ENCODE measurements at regions not wholly inside any gene's neighbourhood (a gene's known extent, or its start where the extent isn't known, plus 50 kb on each side); places are given as distances from the start of the nearest gene placed in this dataset.

DNA sequence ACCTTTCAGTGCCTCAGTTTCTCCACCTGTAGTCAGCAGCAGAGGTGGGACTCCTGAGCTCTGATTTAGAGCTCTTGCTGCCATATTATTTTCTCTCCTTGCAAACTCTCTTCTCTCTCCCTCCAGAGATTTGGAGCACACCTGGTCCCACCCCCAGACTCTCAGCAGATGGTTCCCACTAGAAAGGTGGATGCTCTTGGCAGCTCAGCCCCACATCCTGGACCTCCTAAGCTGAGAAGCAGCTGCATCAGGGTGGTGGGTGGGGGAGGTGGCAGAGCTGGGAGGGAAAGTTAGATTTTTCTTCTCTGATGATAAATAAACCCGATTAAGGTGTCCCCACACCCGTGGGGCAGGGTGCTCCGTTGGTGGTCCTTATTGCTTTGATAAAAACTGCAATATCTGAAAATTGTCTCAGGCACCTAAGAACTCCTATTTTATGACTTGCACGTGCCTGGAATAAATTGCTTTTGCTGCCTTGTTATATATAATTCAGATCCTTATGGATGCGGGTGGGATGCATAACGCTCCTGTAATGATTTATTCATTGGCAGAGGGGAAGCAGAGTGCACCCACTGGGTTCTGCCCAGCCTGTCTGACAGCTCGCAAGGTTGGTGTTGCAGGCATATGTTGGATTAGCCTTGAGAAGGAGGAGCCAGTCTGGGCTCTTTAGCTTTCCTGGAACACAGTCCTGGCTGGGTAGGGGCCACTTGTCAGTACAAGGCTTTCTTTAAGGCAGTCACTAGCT, 214.2 kb downstream of the SUDS3 start:
- no peaks in the 10 kb centered on the region for H3K79me2 ChIP-seq (ENCODE audit: insufficient read depth, low read length)
- ChIA-PET CTCF (ENCODE audit: low intra/inter-chr PET ratio, low total read pairs) (no interaction called here), POLR2A (no interaction called here)
- H3K9me3 ChIP-seq (ENCODE audit: low read length), result no peaks in the 10 kb centered on the region
- H3K4me2 ChIP-seq (ENCODE audit: low read depth, low read length), result no peak overlapping the region
- H3K4me3 ChIP-seq (replicated peaks in 1 of 3; ENCODE audit: insufficient read depth in 1 of 3, low read depth in 2 of 3, low read length in 3 of 3), result no peak overlapping the region
- intact Hi-C loops (cut with micrococcal nuclease; ENCODE audit: unreplicated experiment) (no loop called here), in situ Hi-C loops (cut with HindIII; ENCODE audit: extremely low pct_ligation_motif_present, low pct_unique_long_range_greater_than_20kb) (no loop called here)
- no TSS peak for BruUV-seq (replicated peaks)
- no peak overlapping the region for H3K9ac ChIP-seq (ENCODE audit: insufficient read depth, low read depth, low read length)
- FAIRE-seq, result no peak
- H2AFZ ChIP-seq (ENCODE audit: low read length), result no peak overlapping the region
- H3K4me1 ChIP-seq (ENCODE audit: insufficient read depth, low read length), result no peaks in the 10 kb centered on the region
- H3K27ac ChIP-seq (ENCODE audit: extremely low read length, insufficient read depth, low read length), result no peak overlapping the region
- WGBS (ENCODE audit: low lambda C conversion rate), result 0% methylated on average over 7 of the region's 7 CpGs
- H3K27me3 ChIP-seq (ENCODE audit: control insufficient read depth in 1 of 2, insufficient read depth in 2 of 2, low read length in 2 of 2), result no peaks in the 10 kb centered on the region; a peak in 2 of 5 replicates
- no peak for ATAC-seq
- H4K20me1 ChIP-seq (ENCODE audit: insufficient read depth, low read length), result no peaks in the 10 kb centered on the region
- no peak for DNase-seq (ENCODE audit: low spot score)
- no peaks in the 10 kb centered on the region for H3K36me3 ChIP-seq (replicated peaks in 1 of 2; ENCODE audit: control insufficient read depth in 1 of 2, insufficient read depth in 2 of 2, low read length in 2 of 2)
- TF ChIP-seq ZNF615 (CRISPR knock-in tag; IDR thresholded peaks at IDR 0.05; ENCODE audit: borderline replicate concordance), result no peak
- TF ChIP-seq ZNF670 (CRISPR knock-in tag; IDR thresholded peaks at IDR 0.05; ENCODE audit: borderline replicate concordance), result no peak
- TF ChIP-seq, protein P1, sequence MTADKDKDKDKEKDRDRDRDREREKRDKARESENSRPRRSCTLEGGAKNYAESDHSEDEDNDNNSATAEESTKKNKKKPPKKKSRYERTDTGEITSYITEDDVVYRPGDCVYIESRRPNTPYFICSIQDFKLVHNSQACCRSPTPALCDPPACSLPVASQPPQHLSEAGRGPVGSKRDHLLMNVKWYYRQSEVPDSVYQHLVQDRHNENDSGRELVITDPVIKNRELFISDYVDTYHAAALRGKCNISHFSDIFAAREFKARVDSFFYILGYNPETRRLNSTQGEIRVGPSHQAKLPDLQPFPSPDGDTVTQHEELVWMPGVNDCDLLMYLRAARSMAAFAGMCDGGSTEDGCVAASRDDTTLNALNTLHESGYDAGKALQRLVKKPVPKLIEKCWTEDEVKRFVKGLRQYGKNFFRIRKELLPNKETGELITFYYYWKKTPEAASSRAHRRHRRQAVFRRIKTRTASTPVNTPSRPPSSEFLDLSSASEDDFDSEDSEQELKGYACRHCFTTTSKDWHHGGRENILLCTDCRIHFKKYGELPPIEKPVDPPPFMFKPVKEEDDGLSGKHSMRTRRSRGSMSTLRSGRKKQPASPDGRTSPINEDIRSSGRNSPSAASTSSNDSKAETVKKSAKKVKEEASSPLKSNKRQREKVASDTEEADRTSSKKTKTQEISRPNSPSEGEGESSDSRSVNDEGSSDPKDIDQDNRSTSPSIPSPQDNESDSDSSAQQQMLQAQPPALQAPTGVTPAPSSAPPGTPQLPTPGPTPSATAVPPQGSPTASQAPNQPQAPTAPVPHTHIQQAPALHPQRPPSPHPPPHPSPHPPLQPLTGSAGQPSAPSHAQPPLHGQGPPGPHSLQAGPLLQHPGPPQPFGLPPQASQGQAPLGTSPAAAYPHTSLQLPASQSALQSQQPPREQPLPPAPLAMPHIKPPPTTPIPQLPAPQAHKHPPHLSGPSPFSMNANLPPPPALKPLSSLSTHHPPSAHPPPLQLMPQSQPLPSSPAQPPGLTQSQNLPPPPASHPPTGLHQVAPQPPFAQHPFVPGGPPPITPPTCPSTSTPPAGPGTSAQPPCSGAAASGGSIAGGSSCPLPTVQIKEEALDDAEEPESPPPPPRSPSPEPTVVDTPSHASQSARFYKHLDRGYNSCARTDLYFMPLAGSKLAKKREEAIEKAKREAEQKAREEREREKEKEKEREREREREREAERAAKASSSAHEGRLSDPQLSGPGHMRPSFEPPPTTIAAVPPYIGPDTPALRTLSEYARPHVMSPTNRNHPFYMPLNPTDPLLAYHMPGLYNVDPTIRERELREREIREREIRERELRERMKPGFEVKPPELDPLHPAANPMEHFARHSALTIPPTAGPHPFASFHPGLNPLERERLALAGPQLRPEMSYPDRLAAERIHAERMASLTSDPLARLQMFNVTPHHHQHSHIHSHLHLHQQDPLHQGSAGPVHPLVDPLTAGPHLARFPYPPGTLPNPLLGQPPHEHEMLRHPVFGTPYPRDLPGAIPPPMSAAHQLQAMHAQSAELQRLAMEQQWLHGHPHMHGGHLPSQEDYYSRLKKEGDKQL (CRISPR knock-in tag; IDR thresholded peaks at IDR 0.05; ENCODE audit: low read depth), result no peak
- TF ChIP-seq, protein P2, sequence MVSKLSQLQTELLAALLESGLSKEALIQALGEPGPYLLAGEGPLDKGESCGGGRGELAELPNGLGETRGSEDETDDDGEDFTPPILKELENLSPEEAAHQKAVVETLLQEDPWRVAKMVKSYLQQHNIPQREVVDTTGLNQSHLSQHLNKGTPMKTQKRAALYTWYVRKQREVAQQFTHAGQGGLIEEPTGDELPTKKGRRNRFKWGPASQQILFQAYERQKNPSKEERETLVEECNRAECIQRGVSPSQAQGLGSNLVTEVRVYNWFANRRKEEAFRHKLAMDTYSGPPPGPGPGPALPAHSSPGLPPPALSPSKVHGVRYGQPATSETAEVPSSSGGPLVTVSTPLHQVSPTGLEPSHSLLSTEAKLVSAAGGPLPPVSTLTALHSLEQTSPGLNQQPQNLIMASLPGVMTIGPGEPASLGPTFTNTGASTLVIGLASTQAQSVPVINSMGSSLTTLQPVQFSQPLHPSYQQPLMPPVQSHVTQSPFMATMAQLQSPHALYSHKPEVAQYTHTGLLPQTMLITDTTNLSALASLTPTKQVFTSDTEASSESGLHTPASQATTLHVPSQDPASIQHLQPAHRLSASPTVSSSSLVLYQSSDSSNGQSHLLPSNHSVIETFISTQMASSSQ (IDR thresholded peaks at IDR 0.05; ENCODE audit: low read depth), result no peak
- TF ChIP-seq, protein P2 (CRISPR knock-in tag; IDR thresholded peaks at IDR 0.05; ENCODE audit: borderline replicate concordance), result no peak
- no peak for TF ChIP-seq SMARCC2 (IDR thresholded peaks at IDR 0.05)
- TF ChIP-seq ZNF260 (CRISPR knock-in tag; IDR thresholded peaks at IDR 0.05; ENCODE audit: borderline replicate concordance, low read depth), result no peak
- TF ChIP-seq JUND (CRISPR knock-in tag; IDR thresholded peaks at IDR 0.05), result no peak
- TF ChIP-seq SRY (CRISPR knock-in tag; IDR thresholded peaks at IDR 0.05), result no peak
- TF ChIP-seq, protein P3, sequence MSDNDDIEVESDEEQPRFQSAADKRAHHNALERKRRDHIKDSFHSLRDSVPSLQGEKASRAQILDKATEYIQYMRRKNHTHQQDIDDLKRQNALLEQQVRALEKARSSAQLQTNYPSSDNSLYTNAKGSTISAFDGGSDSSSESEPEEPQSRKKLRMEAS (IDR thresholded peaks at IDR 0.05), result no peak
